PC-9 (cell line): ENCODE measurements at regions not wholly inside any gene's neighbourhood (a gene's known extent, or its start where the extent isn't known, plus 50 kb on each side); places are given as distances from the start of the nearest gene placed in this dataset.
"Not testable (repeated sequence)": the region's sequence is repeated elsewhere in the genome, so short reads cannot be mapped to it uniquely, and the experiment has no call there.

Experiments
- CTCF ChIP-seq: fragments of 200-600 bp; sonication (generic); conservative IDR thresholded peaks from 2 replicates; pipeline ENCODE4 v1.6.1; 2017; ENCODE audit warnings: mixed run types, antibody characterized with exemption, mild to moderate bottlenecking, moderate library complexity
- EZH2 ChIP-seq: fragments of 200-600 bp; sonication (generic); IDR thresholded peaks from 2 replicates; pipeline ENCODE4 v1.8.0; 2017; ENCODE audit warnings: antibody characterized with exemption, low read depth

- TF ChIP-seq CTCF, EZH2: not testable (repeated sequence)
Observed at GRCh38 chr16:66024567-66024966, 341.9 kb upstream of the CDH5 start.
